Stimulated activated CD4-positive, alpha-beta T cell treated with anti-CD3 and anti-CD28 coated beads, Interleukin-1b, Interleukin-23, amount 100 ng/mL, for 4 hours (primary cell): ENCODE measurements at regions not wholly inside any gene's neighbourhood (a gene's known extent, or its start where the extent isn't known, plus 50 kb on each side); places are given as distances from the start of the nearest gene placed in this dataset.
"Not testable (repeated sequence)": the region's sequence is repeated elsewhere in the genome, so short reads cannot be mapped to it uniquely, and the experiment has no call there.

Experiments used
- DNase-seq, 2 donors: peaks; one replicate each; pipeline ENCODE4 v3.0.0-alpha.2; 2020; ENCODE audit warnings: low read depth in 2 of 2

GRCh38 chr12:84276215-84276614 is 636.4 kb downstream of the SLC6A15 start:
- no peak for DNase-seq

DNA sequence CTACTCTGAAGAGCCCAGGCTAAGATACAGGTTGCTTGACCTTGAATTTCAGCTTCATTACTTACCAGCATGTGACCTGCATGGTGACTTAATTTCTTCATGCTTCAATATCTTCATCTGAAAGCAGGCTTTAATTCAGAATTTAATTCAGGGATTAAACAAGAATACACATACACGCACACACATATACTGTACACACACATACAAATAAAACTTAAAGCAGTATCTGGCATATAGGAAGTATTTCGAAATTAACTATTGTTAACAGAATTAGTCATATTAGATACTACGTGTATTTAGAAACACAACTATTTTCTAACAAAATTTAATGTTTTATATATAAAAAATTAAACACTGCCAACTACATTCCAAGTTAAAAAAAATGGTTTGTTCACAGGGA is 640.3 kb downstream of the SLC6A15 start:
- DNase-seq, result no peak

- no peak for DNase-seq
These were observed 642.0 kb downstream of the SLC6A15 start for GRCh38 chr12:84270470-84271140.

- DNase-seq, result no peak
These were observed 664.7 kb downstream of the SLC6A15 start for GRCh38 chr12:84247931-84248330.

GRCh38 chr12:84243686-84244085 is 668.9 kb downstream of the SLC6A15 start:
- DNase-seq, result no peak

DNA sequence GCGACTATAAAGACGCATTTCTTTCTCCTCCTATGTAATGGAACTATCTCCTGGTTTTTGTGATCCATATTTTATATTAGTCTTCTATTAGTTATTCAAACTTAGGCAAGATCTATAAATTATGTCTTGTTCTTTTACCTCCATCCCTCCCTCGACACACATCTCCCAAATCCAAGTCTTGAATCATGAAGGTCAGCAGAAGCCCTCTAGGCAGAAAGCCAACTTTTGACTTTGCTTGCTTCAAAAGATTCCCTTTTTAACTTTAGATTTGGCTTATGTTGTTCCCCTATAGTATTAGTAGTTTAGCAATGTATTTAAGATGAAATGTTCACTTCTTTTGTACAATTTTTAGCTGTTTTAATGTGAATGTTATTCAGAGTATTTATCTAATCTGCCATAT is 689.8 kb downstream of the SLC6A15 start:
- no peak for DNase-seq

DNA sequence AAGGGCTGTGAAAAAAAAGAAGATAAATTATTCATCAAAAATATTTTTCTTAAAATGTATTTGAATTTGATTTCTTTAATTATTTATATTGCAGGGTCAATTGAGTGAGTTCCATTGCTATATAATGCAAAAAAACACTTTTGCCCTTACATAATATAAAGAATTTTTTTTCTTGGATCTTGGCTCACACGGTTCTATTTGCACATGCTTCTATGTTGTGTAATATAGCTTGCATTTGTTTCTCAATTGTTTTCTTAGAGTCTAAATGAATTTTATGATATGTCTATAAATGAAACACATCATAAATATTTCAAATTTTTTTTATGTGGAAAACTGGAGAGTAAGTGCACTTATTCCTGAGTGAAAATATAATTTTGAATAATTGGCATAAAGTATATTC is 694.2 kb downstream of the SLC6A15 start:
- no peak for DNase-seq

DNA sequence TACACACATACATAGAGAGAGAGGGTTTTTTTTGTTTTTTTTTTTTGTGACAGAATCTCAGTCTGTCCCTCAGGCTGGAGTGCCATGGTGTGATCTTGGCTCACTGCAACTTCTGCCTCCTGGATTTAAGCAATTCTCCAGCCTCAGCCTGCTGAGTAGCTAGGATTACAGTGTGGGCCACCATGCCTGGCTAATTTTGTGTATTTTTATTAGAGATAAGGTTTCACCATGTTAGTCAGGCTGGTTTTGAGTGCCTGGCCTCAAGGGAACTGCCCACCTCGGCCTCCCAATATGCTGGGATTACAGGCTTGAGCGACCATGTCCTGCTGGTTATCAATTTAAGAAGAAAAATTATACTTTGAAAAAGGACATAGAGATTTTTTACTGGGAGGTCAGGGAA is 710.6 kb downstream of the SLC6A15 start:
- DNase-seq, result no peak

GRCh38 chr12:84198294-84198946 is 714.2 kb downstream of the SLC6A15 start:
- DNase-seq, result no peak

DNA sequence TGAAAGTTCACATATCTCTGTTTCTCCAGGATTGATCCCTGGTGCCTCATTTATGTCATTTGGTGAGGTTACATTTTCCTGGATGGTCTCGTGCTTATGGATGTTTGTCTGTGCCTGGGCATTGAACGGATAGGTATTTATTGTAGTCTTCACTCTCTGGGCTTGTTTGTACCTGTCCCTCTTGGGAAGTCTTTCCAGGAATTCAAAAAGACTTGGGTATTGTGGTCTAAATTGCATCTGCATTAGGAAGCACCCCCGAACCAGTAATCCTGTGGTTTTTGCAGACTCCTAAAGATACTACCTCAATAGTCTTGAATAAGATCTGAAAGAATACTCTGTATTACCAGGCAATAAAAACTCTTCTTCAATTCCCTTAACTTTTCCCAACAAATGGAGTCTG is 720.8 kb downstream of the SLC6A15 start:
- no peak for DNase-seq

DNA sequence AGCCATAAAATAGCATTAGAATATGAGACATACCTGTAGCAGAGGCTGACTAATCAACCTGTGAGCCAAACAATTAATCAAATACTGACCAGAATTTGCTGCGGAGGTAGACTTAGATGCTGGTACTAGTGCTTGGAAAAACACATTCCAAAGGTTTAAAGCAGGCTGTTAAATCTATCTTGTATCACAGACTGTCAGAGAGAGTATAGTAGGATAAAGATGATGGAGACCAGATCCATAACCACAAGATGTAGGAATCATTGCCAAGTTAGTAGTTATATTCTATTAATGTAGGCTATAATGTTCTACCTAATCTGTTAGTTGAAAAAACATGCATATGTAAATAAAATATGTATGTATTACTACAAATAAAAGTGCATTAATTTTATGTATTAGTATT is 726.2 kb downstream of the SLC6A15 start:
- DNase-seq, result no peak

GRCh38 chr12:84183576-84183975 is 729.0 kb downstream of the SLC6A15 start:
- DNase-seq, result no peak

GRCh38 chr12:84174115-84174514 is 738.5 kb downstream of the SLC6A15 start:
- no peak for DNase-seq

DNA sequence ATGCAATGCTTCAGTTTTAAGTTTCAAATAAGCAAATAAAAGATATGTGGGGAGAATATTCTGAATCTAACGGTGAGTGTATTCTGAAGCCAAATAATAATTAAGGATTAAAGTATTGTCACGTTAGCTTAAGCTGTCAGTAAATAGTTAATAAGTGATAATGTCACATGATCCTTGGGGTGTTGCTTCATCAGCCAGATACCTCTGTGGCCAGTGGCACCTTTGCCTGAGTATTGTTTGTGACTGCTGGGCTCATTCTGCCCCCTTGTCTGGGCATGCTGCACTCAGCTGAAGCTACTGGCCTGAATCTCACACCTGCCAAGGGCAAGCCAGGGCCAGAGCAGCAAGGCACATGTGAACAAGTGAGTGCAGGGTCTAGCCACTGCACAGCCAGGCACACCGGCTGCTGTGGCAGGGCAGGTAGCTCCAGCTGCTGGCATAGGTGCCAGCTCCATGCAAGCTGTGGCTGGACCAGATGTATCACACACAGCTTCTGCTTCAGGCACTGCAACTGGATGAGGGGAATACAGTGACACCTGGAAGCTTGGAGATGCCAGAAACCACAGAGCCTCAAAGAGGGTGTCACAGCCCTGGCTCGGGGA is 739.7 kb downstream of the SLC6A15 start:
- DNase-seq, result no peak

- no peak for DNase-seq
These were observed 745.8 kb downstream of the SLC6A15 start for GRCh38 chr12:84166812-84167211.

DNA sequence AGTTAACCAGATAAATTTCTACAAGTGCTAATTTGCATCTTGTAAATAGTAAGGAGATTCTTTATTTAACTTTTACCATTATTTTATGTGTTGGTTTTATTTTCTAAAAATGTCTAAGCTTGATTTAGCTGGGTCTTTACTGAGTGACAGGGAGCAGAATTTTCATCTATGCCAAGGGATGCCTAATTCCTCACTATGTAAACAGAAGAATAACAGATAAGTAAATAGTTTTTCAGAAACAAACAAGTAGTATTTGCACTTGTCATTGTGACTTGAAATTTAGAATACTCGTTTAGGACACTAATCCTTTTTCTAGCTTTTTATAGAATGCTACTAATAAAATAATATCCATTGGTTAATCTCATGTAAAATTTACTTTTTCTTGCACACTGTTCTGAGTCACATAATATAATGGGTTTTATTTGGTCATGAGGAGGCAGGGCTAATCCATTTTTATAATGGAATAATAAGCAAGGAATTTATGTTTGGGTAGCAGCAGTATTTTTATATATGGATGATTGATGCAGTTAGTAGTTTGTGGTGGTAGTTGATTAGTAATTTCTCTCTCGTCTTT is 746.5 kb downstream of the SLC6A15 start:
- DNase-seq, result no peak

DNA sequence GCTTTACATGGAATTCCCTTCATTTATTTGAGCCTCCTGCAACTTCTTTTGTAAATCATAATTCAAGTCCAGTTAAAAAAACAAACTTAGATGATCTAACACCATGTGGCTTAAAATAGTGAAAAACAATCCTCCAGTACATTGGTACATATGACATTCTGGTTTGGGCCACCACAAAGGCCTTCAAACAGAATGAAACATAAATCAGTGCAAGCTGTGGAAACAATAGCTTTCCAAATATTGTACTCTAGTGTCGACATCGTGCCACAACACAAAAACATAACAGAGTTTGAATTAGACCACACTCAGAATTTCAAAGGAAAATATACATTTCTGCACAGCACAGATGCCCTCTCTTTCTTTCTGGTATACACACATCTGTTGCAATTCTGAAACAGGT is 751.3 kb downstream of the SLC6A15 start:
- no peak for DNase-seq

- no peak for DNase-seq
These were observed 753.3 kb downstream of the SLC6A15 start for GRCh38 chr12:84159260-84159659.

DNA sequence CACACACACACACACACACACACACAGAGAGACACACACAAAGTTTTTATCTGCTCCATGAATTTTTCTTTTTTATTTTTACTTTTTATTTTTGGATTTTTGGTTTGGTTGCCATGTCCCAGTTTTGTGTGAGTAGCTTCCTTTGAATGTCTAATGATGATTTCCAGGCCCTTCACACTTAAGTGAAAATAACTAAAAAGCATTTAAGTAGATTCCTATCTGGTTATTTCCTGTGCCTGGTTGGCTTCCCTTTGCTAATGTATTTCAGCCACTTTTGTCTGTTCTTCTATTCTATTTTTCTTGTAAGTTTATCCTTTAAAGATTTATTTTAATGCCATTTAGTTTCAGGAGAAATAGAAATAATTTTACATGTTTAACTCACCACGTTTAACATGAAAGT is 755.4 kb downstream of the SLC6A15 start:
- no peak for DNase-seq

- DNase-seq, result not testable (repeated sequence)
These were observed 757.3 kb downstream of the SLC6A15 start for GRCh38 chr12:84154991-84155930.

- DNase-seq, result not testable (repeated sequence)
These were observed 758.1 kb downstream of the SLC6A15 start for GRCh38 chr12:84154439-84154990.

DNA sequence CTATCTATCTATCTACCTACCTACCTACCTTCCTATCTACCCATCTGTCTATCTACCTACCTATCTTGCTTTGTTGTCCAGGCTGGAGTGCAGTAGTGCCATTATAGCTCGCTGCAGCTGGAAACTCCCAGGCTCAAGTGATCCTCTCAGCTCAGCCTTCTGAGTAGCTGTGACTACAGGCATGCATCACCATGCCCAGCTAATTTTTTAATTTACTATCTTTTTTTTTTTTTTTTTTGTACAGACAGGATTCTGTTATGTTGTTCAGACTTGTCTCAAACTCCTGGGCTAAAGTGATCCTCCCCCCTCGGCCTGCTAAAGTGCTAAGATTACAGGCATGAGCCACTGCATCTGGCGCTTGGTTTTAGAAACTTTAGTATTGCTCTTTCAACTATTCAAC is 762.4 kb downstream of the SLC6A15 start:
- DNase-seq, result no peak
